Heart right ventricle (tissue), 16 donors: ENCODE measurements at regions not wholly inside any gene's neighbourhood (a gene's known extent, or its start where the extent isn't known, plus 50 kb on each side); places are given as distances from the start of the nearest gene placed in this dataset.

Experiments used
- ATAC-seq, 8 donors: fragments of 200-7000 bp; cut with Tn5 transposase; one replicate each; pipeline ENCODE4 v1.9.1; 2020; ENCODE audit warnings: mild to moderate bottlenecking in 8 of 8, moderate library complexity in 8 of 8, moderate number of reproducible peaks in 1 of 8
- DNase-seq, 2 donors: peaks; one replicate each; pipeline ENCODE4 v3.0.0-alpha.2; 2020
- H3K27ac ChIP-seq, 10 donors: fragments of 200-600 bp; sonication (generic) in 2 of 10; one replicate each; pipeline versions ENCODE4 v1.5.0 to v1.8.0; 2020 to 2022; ENCODE audit warnings: mild to moderate bottlenecking in 3 of 10
- H3K27me3 ChIP-seq, 7 donors: fragments of 200-600 bp; one replicate each; pipeline ENCODE4 v1.8.0; 2021 to 2022; ENCODE audit warnings: mild to moderate bottlenecking in 2 of 7
- H3K36me3 ChIP-seq, 9 donors: fragments of 200-600 bp; sonication (generic) in 1 of 9; one replicate each; pipeline versions ENCODE4 v1.5.0 to v1.8.0; 2020 to 2022; ENCODE audit warnings: mild to moderate bottlenecking in 2 of 9
- H3K4me1 ChIP-seq, 9 donors: fragments of 200-600 bp; sonication (generic) in 1 of 9; one replicate each; pipeline versions ENCODE4 v1.5.0 to v1.8.0; 2020 to 2022; ENCODE audit warnings: mild to moderate bottlenecking in 4 of 9
- H3K4me3 ChIP-seq, 10 donors: fragments of 200-600 bp; sonication (generic) in 2 of 10; one replicate each; pipeline versions ENCODE4 v1.5.0 to v1.8.0; 2020 to 2022; ENCODE audit warnings: mild to moderate bottlenecking in 7 of 10, moderate library complexity in 2 of 10
- H3K9me3 ChIP-seq, 11 donors: fragments of 200-600 bp in 10 of 11; sonication (generic) in 2 of 11; one replicate each; pipeline versions ENCODE4 v1.5.0 to v1.8.0; 2013 to 2022; ENCODE audit warnings: mild to moderate bottlenecking in 2 of 11, control low read depth in 1 of 11, moderate library complexity in 1 of 11
- WGBS, 2 donors: extraction: QIAGEN DNeasy Blood & Tissue Kit; methylation state at CpG; one replicate each; pipeline ENCODE4 v1.1.7; 2013; ENCODE audit warnings: inconsistent platforms in 1 of 2; 5-methylcytosine and 5-hydroxymethylcytosine counted together
- intact Hi-C, 10 donors: fragments of 100-400 bp; cut with DNase I; formaldehyde crosslinking; loops; one replicate each; pipeline versions ENCODE4 v1.11.1 to v1.14.2; 2022
- TF ChIP-seq, protein P1 (sequence below), 9 donors: fragments of 200-600 bp; sonication (generic) in 2 of 9; IDR thresholded peaks; one replicate each; pipeline versions ENCODE4 v1.5.0 to v1.8.0; 2021 to 2022; ENCODE audit warnings: antibody characterized with exemption in 9 of 9, mild to moderate bottlenecking in 5 of 9, moderate library complexity in 1 of 9
- donor health status: Arrhythmogenic right ventricular cardiomyopathy.
- donor health status: ischemic (EF 13 %, LVEDD 7.1; RV severe dilation, severe dysfunction).
- donor health status: healthy with polysubstance abuse.
- donor health status: DM: no; HTN: yes; CAD: no.
- donor health status: DM: no; HTN: no; CAD: no.
- donor health status: ischemic (EF 25% LVEDD 6.9; RV normal size, moderate dysfunction).
- donor health status: ischemic (EF 25% LVEDD 5.7; RV mildly dilated, moderate dysfunction).
- donor health status: healthy.
- donor health status: DM: yes; HTN: yes; CAD: no.
- donor health status: Ischemic cardiomyopathy.
- donor health status: ischemic (EF 35%, LVEDD 5.7; RV mildly dilated, moderate dysfunction).
- donor health status: nonischemic (EF 11% LVEDD 7.7; RV severe dilation, severe dysfunction).
- donor health status: DM: yes; HTN: yes; CAD: no.
- donor health status: PGD.
- donor health status: ischemic (EF 29% LVEDD 5.4; RV normal size, mild dysfunction).
- donor health status: nonischemic (EF 23%, LVEDD 6.1; RV moderate dilation, normal function).

DNA sequence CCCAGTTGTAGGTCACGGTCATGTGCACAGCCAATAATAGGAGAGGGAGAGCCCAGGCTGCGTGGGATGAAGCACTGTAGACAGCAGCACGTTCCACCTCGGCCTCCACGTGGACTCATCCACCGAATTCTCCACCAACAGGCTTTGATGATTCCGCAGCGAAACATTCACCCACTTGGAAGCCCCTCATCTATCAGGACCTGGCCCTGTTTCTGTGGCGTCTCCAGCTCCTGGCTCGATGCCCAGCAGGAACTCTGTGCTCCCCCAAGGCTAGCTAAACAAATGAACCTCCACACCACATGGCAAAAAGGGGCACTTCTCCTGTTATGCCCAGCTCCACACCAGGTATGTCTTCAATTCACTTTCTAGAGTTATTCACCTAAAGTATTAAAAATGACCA, 237.9 kb upstream of the PDE10A start:
- 66 to 75% methylated on average over 10 of the region's 10 CpGs for WGBS, 2 donors
- ATAC-seq, result no peak

DNA sequence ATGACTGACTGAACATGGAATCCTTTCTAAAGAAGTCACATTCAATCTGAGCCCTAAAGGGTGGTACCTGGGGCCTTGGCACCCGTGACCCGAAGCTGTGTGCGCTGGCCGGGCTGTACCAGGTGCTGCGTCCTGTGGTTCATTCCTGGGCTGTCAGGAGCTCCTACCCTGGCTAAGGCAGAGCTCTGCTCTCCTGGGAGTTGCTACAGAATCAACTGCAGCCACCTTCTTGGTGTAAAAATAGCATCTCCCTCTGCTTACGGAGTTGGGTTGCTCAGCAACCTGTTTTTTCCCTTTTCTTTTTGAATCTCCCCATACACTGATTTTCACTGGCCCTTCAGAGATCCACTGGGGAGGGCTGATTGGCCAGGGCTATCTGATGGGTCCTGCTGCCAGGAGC, 236.6 kb upstream of the PDE10A start:
- no peaks in the 10 kb centered on the region for H3K4me1 ChIP-seq
- TF ChIP-seq, protein P1, sequence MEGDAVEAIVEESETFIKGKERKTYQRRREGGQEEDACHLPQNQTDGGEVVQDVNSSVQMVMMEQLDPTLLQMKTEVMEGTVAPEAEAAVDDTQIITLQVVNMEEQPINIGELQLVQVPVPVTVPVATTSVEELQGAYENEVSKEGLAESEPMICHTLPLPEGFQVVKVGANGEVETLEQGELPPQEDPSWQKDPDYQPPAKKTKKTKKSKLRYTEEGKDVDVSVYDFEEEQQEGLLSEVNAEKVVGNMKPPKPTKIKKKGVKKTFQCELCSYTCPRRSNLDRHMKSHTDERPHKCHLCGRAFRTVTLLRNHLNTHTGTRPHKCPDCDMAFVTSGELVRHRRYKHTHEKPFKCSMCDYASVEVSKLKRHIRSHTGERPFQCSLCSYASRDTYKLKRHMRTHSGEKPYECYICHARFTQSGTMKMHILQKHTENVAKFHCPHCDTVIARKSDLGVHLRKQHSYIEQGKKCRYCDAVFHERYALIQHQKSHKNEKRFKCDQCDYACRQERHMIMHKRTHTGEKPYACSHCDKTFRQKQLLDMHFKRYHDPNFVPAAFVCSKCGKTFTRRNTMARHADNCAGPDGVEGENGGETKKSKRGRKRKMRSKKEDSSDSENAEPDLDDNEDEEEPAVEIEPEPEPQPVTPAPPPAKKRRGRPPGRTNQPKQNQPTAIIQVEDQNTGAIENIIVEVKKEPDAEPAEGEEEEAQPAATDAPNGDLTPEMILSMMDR (IDR thresholded peaks at IDR 0.05), result no peak
- DNase-seq (no peak), ATAC-seq (peak in 1 of 8 donors; percentile 47)
- H3K27ac ChIP-seq, result no peak overlapping the region
- peaks cover 0 to 22% (median 1%) of the 10 kb centered on the region in 7 donors for H3K27me3 ChIP-seq
- H3K9me3 ChIP-seq, result no peaks in the 10 kb centered on the region
- H3K36me3 ChIP-seq, result no peaks in the 10 kb centered on the region
- intact Hi-C loops, result loop anchor here in 3 of 10 donors (10.0 kb wide), 1 partner anchor 85 kb away; no protein-coding TSS in a partner anchor
- no peak overlapping the region for H3K4me3 ChIP-seq
- 57 to 62% methylated on average over 6 of the region's 6 CpGs for WGBS, 2 donors

More for the DNA sequence above, 237.9 kb upstream of the PDE10A start:
- Histone ChIP-seq H3K4me3 (no peak overlapping the region), H3K27ac (no peak overlapping the region), H3K27me3 (peaks cover 0 to 22% (median 0%) of the 10 kb centered on the region in 7 donors), H3K4me1 (no peaks in the 10 kb centered on the region), H3K9me3 (no peaks in the 10 kb centered on the region), H3K36me3 (no peaks in the 10 kb centered on the region)
- intact Hi-C loops, result no loop called here
- TF ChIP-seq, protein P1 (IDR thresholded peaks at IDR 0.05), result no peak
- no peak for DNase-seq

DNA sequence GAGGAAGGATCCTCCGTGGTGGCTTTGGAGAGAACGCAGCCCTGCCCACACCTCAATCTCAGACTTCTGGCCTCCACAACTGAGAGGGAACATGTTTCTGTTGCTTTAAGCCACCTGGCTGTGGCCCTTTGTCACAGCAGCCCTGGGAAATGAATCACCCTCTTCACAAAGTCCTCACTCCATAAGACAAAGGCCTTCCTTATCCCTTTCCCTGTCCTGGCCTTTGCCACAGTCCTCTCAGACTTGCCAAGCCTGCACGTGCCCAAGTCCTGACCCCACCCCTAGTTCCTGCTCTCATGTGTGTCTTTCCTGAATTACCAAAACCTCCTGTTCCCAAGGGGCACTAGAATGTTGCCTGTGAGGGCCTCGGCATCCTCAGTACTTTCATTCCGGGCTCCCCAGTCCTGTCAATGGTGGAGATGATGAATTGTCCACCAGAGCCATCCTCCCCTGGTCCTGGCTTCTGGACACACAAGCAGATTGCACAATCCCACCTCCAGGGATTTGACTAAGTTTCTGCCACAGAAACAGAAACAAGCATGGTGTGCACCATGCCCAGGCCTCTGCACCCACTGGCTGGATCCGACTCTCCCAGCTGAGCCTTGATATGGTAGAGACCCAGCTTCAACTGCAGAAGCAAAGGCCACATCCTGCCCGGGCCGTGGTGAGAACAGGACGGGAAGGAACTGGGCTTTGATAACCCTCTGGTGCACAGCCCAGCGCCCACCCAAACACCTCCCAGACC, 232.6 kb upstream of the PDE10A start:
- H3K9me3 ChIP-seq, result no peaks in the 10 kb centered on the region
- 64 to 72% methylated on average over 10 of the region's 10 CpGs for WGBS, 2 donors
- H3K36me3 ChIP-seq, result no peaks in the 10 kb centered on the region
- peaks cover 0 to 30% (median 14%) of the 10 kb centered on the region in 7 donors for H3K27me3 ChIP-seq
- ATAC-seq, result peak in 1 of 8 donors; percentile 55
- no peak overlapping the region for H3K27ac ChIP-seq
- intact Hi-C loops, result loop anchor here in 3 of 10 donors (10.0 kb wide), 1 partner anchor 89 kb away; no protein-coding TSS in a partner anchor
- DNase-seq, result no peak
- no peak overlapping the region for H3K4me3 ChIP-seq
- TF ChIP-seq, protein P1 (IDR thresholded peaks at IDR 0.05), result no peak
- H3K4me1 ChIP-seq, result no peaks in the 10 kb centered on the region

DNA sequence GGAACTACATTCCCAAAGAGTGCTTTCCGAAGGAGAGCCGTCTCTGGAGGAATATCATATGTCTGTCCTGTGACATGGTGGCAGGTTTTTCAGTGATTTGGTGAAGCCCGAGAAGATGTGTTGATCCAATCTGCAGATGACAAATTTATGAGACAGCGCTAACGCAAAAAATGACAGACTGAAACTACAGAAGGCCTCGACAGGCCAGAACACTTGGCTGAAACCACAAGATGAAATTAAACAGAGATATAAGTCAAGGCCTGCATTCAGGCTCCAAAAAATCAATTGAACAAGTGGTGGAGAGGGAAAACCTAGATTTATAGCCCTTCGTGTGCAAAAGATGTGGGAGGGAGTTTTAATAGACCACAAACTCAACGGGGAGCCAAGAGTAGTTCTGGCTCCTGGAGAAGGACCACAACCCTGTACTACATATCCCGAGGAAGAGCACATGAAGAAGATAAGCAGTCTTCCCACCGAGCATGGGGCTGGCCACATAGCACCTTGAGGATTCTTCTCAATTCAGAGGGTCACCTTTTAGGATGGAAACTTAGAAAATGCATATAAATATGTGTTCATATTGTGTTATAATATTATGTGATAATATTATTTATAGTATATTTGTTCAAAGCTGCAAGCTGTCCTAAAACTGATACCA, 231.3 kb upstream of the PDE10A start:
- Histone ChIP-seq H3K27ac (no peak overlapping the region), H3K4me3 (no peak overlapping the region), H3K27me3 (peaks cover 0 to 30% (median 11%) of the 10 kb centered on the region in 7 donors), H3K4me1 (no peaks in the 10 kb centered on the region), H3K9me3 (no peaks in the 10 kb centered on the region), H3K36me3 (no peaks in the 10 kb centered on the region)
- TF ChIP-seq, protein P1 (IDR thresholded peaks at IDR 0.05), result no peak
- intact Hi-C loops, result loop anchor here in 5 of 10 donors (5.0 to 10.0 kb wide), 2 partner anchors 91 to 203 kb away; no protein-coding TSS in a partner anchor
- ATAC-seq, result no peak
- no peak for DNase-seq
- 84 to 88% methylated on average over 10 of the region's 10 CpGs for WGBS, 2 donors
